ENCODE measurements at regions not wholly inside any gene's neighbourhood (a gene's known extent, or its start where the extent isn't known, plus 50 kb on each side); places are given as distances from the start of the nearest gene placed in this dataset.

- Histone ChIP-seq H3K9me3 (replicated peaks; ENCODE audit: insufficient read depth, low read length) (no peaks in the 10 kb centered on the region), H3F3A (ENCODE audit: insufficient read depth, low read length) (no peaks in the 10 kb centered on the region), H3K4me1 (ENCODE audit: low read length) (no peaks in the 10 kb centered on the region), H3K27ac (ENCODE audit: low read length) (no peak overlapping the region), H2AFZ (ENCODE audit: low read length) (no peak overlapping the region), H3K4me2 (ENCODE audit: low read depth, low read length) (no peak overlapping the region), H3K79me2 (ENCODE audit: low read length) (no peaks in the 10 kb centered on the region), H4K20me1 (ENCODE audit: insufficient read depth, low read length) (no peaks in the 10 kb centered on the region), H3K27me3 (replicated peaks; ENCODE audit: insufficient read depth, low read length) (no peaks in the 10 kb centered on the region), H3K9me2 (replicated peaks; ENCODE audit: insufficient read depth, low read length) (no peaks in the 10 kb centered on the region), H3K9ac (ENCODE audit: low read length) (no peak overlapping the region), H3K36me3 (replicated peaks; ENCODE audit: insufficient read depth, low read length) (no peaks in the 10 kb centered on the region), H3K4me3 (ENCODE audit: low read length) (no peak overlapping the region)
- TF ChIP-seq EZH2phosphoT487 (IDR thresholded peaks at IDR 0.05; ENCODE audit: low read length) = no peak
- no peak for TF ChIP-seq EZH2 (optimal IDR thresholded peaks at IDR 0.05; ENCODE audit: low read depth, low read length)
- no peak for TF ChIP-seq CTCF (IDR thresholded peaks at IDR 0.05; ENCODE audit: low read length)
- DNase-seq = no peak
Observed at GRCh38 chr10:106487726-106488125, 676.8 kb downstream of the SORCS1 start.

GRCh38 chr10:106481598-106482275 is 682.8 kb downstream of the SORCS1 start:
- TF ChIP-seq EZH2 (optimal IDR thresholded peaks at IDR 0.05; ENCODE audit: low read depth, low read length) (no peak), CTCF (IDR thresholded peaks at IDR 0.05; ENCODE audit: low read length) (no peak), EZH2phosphoT487 (IDR thresholded peaks at IDR 0.05; ENCODE audit: low read length) (no peak)
- Histone ChIP-seq H4K20me1 (ENCODE audit: insufficient read depth, low read length) (no peaks in the 10 kb centered on the region), H3K9me2 (replicated peaks; ENCODE audit: insufficient read depth, low read length) (no peaks in the 10 kb centered on the region), H3F3A (ENCODE audit: insufficient read depth, low read length) (no peaks in the 10 kb centered on the region), H3K9me3 (replicated peaks; ENCODE audit: insufficient read depth, low read length) (no peaks in the 10 kb centered on the region), H3K79me2 (ENCODE audit: low read length) (no peaks in the 10 kb centered on the region), H2AFZ (ENCODE audit: low read length) (no peak overlapping the region), H3K27ac (ENCODE audit: low read length) (no peak overlapping the region), H3K9ac (ENCODE audit: low read length) (no peak overlapping the region), H3K4me2 (ENCODE audit: low read depth, low read length) (no peak overlapping the region), H3K4me3 (ENCODE audit: low read length) (no peak overlapping the region), H3K36me3 (replicated peaks; ENCODE audit: insufficient read depth, low read length) (no peaks in the 10 kb centered on the region), H3K27me3 (replicated peaks; ENCODE audit: insufficient read depth, low read length) (no peaks in the 10 kb centered on the region), H3K4me1 (ENCODE audit: low read length) (no peaks in the 10 kb centered on the region)
- DNase-seq = no peak

- DNase-seq = no peak
- no peak overlapping the region for H3K27ac ChIP-seq (ENCODE audit: low read length)
- H3F3A ChIP-seq (ENCODE audit: insufficient read depth, low read length) = no peaks in the 10 kb centered on the region
- H4K20me1 ChIP-seq (ENCODE audit: insufficient read depth, low read length) = no peaks in the 10 kb centered on the region
- no peaks in the 10 kb centered on the region for H3K4me1 ChIP-seq (ENCODE audit: low read length)
- no peaks in the 10 kb centered on the region for H3K79me2 ChIP-seq (ENCODE audit: low read length)
- H3K9me2 ChIP-seq (replicated peaks; ENCODE audit: insufficient read depth, low read length) = no peaks in the 10 kb centered on the region
- no peaks in the 10 kb centered on the region for H3K9me3 ChIP-seq (replicated peaks; ENCODE audit: insufficient read depth, low read length)
- no peak overlapping the region for H3K4me2 ChIP-seq (ENCODE audit: low read depth, low read length)
- H3K27me3 ChIP-seq (replicated peaks; ENCODE audit: insufficient read depth, low read length) = no peaks in the 10 kb centered on the region
- TF ChIP-seq EZH2 (optimal IDR thresholded peaks at IDR 0.05; ENCODE audit: low read depth, low read length) = no peak
- TF ChIP-seq EZH2phosphoT487 (IDR thresholded peaks at IDR 0.05; ENCODE audit: low read length) = no peak
- TF ChIP-seq CTCF (IDR thresholded peaks at IDR 0.05; ENCODE audit: low read length) = no peak
- H3K4me3 ChIP-seq (ENCODE audit: low read length) = no peak overlapping the region
- H3K36me3 ChIP-seq (replicated peaks; ENCODE audit: insufficient read depth, low read length) = no peaks in the 10 kb centered on the region
- H2AFZ ChIP-seq (ENCODE audit: low read length) = no peak overlapping the region
- H3K9ac ChIP-seq (ENCODE audit: low read length) = no peak overlapping the region
Observed at GRCh38 chr10:106479636-106480035, 684.9 kb downstream of the SORCS1 start.

All from MM.1S (cell line).